GM23338 (cell line): ENCODE measurements at regions not wholly inside any gene's neighbourhood (a gene's known extent, or its start where the extent isn't known, plus 50 kb on each side); places are given as distances from the start of the nearest gene placed in this dataset.

ENCODE experiments used
- ATAC-seq: fragments of 200-7000 bp; cut with Tn5 transposase; 3 replicates; pipeline ENCODE4 v1.9.1; 2020
- DNase-seq: peaks from one replicate; pipeline ENCODE4 v3.0.0-alpha.2; 2015; ENCODE audit warnings: low spot score
- H2AFZ ChIP-seq: fragments of 200-600 bp; sonication (generic); 2 replicates; pipeline ENCODE4 v1.8.0; 2016; ENCODE audit warnings: antibody characterized with exemption, mild to moderate bottlenecking, moderate library complexity
- H3F3A ChIP-seq: fragments of 200-600 bp; sonication (generic); replicated peaks from 2 replicates; pipeline ENCODE4 v1.8.0; 2017; ENCODE audit warnings: antibody characterized with exemption, mixed run types, low read depth
- H3K27ac ChIP-seq: fragments of 200-600 bp; sonication (generic); 2 replicates; pipeline ENCODE4 v1.6.1; 2016; ENCODE audit warnings: low read depth
- H3K27me3 ChIP-seq: fragments of 200-600 bp; sonication (generic); 2 replicates; pipeline ENCODE4 v1.8.0; 2016; ENCODE audit warnings: mild to moderate bottlenecking, mixed run types, moderate library complexity; ENCODE audit not compliant: insufficient read depth
- H3K36me3 ChIP-seq: fragments of 200-600 bp; sonication (generic); 2 replicates; pipeline ENCODE4 v1.8.0; 2016; ENCODE audit warnings: mild to moderate bottlenecking; ENCODE audit not compliant: insufficient read depth
- H3K4me1 ChIP-seq: fragments of 200-600 bp; sonication (generic); 2 replicates; pipeline ENCODE4 v1.8.0; 2016; ENCODE audit warnings: mild to moderate bottlenecking, moderate library complexity; ENCODE audit not compliant: insufficient read depth
- H3K4me2 ChIP-seq: fragments of 200-600 bp; sonication (generic); 2 replicates; pipeline ENCODE4 v1.7.1; 2017; ENCODE audit warnings: mixed run types
- H3K4me3 ChIP-seq: fragments of 200-600 bp; sonication (generic); 2 replicates; pipeline ENCODE4 v1.6.1; 2016; ENCODE audit warnings: mixed run types
- H3K79me2 ChIP-seq: fragments of 200-600 bp; sonication (generic); replicated peaks from 2 replicates; pipeline ENCODE4 v1.8.0; 2017; ENCODE audit warnings: mild to moderate bottlenecking; ENCODE audit not compliant: insufficient read depth
- H3K9me2 ChIP-seq: fragments of 200-600 bp; sonication (generic); 2 replicates; pipeline ENCODE4 v1.8.0; 2017; ENCODE audit not compliant: insufficient read depth
- H4K20me1 ChIP-seq: fragments of 200-600 bp; sonication (generic); replicated peaks from 2 replicates; pipeline ENCODE4 v1.8.0; 2017; ENCODE audit warnings: mild to moderate bottlenecking; ENCODE audit not compliant: insufficient read depth
- H3K27ac Mint-ChIP-seq: 2 replicates; pipeline ENCODE4 v1.8.0; 2020; ENCODE audit warnings: inconsistent platforms, mild to moderate bottlenecking, moderate library complexity, mixed read lengths
- H3K27me3 Mint-ChIP-seq: 3 replicates; pipeline ENCODE4 v1.8.0; 2022; ENCODE audit warnings: low read depth, mild to moderate bottlenecking, moderate library complexity, mixed read lengths, inconsistent platforms; ENCODE audit not compliant: insufficient read depth, poor library complexity
- H3K36me3 Mint-ChIP-seq: 3 replicates; pipeline ENCODE4 v1.8.0; 2021; ENCODE audit warnings: low read depth, mild to moderate bottlenecking, inconsistent platforms, moderate library complexity, mixed read lengths
- H3K4me1 Mint-ChIP-seq: 3 replicates; pipeline ENCODE4 v1.8.0; 2020; ENCODE audit warnings: mild to moderate bottlenecking, inconsistent platforms, mixed read lengths
- H3K4me3 Mint-ChIP-seq: 3 replicates; pipeline ENCODE4 v1.8.0; 2021; ENCODE audit warnings: moderate library complexity, mild to moderate bottlenecking, inconsistent platforms, mixed read lengths
- H3K9me3 Mint-ChIP-seq: 3 replicates; pipeline ENCODE4 v1.8.0; 2020; ENCODE audit warnings: moderate library complexity, mild to moderate bottlenecking, inconsistent platforms, mixed read lengths
- CREB1 ChIP-seq: fragments of 250-450 bp; sonication (Bioruptor Pico); IDR thresholded peaks from 2 replicates; pipeline ENCODE4 v1.5.0; 2020; ENCODE audit warnings: low read depth, mild to moderate bottlenecking, moderate library complexity
- CTCF ChIP-seq, 2 experiments: fragments of 200-600 bp in 1 of 2; sonication (generic) in 1 of 2; conservative IDR thresholded peaks; 2 replicates each; pipeline versions ENCODE4 v1.5.1 to v1.6.1; 2016 to 2017; ENCODE audit warnings: antibody characterized with exemption in 2 of 2, low read depth in 2 of 2, mild to moderate bottlenecking in 2 of 2, moderate library complexity in 1 of 2
- EZH2 ChIP-seq: fragments of 200-600 bp; sonication (generic); IDR thresholded peaks from one replicate; pipeline ENCODE4 v1.8.0; 2017; ENCODE audit warnings: antibody characterized with exemption, mild to moderate bottlenecking, low read depth; ENCODE audit not compliant: unreplicated experiment
- EZH2phosphoT487 ChIP-seq: fragments of 200-600 bp; sonication (generic); IDR thresholded peaks from one replicate; pipeline ENCODE4 v1.8.1; 2018; ENCODE audit warnings: antibody characterized with exemption; ENCODE audit not compliant: unreplicated experiment
- JUNB ChIP-seq: IDR thresholded peaks from one replicate; pipeline ENCODE4 v1.6.1; 2016; ENCODE audit warnings: antibody characterized with exemption; ENCODE audit not compliant: unreplicated experiment
- NANOG ChIP-seq: IDR thresholded peaks from 2 replicates; pipeline ENCODE4 v1.6.1; 2016; ENCODE audit warnings: antibody characterized with exemption, borderline replicate concordance
- POLR2AphosphoS5 ChIP-seq: IDR thresholded peaks from 2 replicates; pipeline ENCODE4 v1.6.1; 2016; ENCODE audit warnings: antibody characterized with exemption, low read depth
- STAT1 ChIP-seq: IDR thresholded peaks from one replicate; pipeline ENCODE4 v1.6.1; 2016; ENCODE audit warnings: antibody characterized with exemption; ENCODE audit not compliant: unreplicated experiment
- ZNF114 ChIP-seq: fragments of 250-450 bp; sonication (Bioruptor Pico); IDR thresholded peaks from 2 replicates; pipeline ENCODE4 v1.5.0; 2020; ENCODE audit warnings: mild to moderate bottlenecking, moderate library complexity
- ZNF331 ChIP-seq: fragments of 250-450 bp; sonication (Bioruptor Pico); IDR thresholded peaks from 2 replicates; pipeline ENCODE4 v1.5.0; 2020; ENCODE audit warnings: low read depth, mild to moderate bottlenecking, moderate library complexity
- ZNF462 ChIP-seq: fragments of 250-450 bp; sonication (Bioruptor Pico); IDR thresholded peaks from 2 replicates; pipeline ENCODE4 v1.5.0; 2020; ENCODE audit warnings: mild to moderate bottlenecking, moderate library complexity
- TF ChIP-seq, protein P1 (sequence below): IDR thresholded peaks from 2 replicates; pipeline ENCODE4 v1.6.1; 2016; ENCODE audit warnings: antibody characterized with exemption
- TF ChIP-seq, protein P2 (sequence below): IDR thresholded peaks from one replicate; pipeline ENCODE4 v1.6.1; 2018; ENCODE audit warnings: antibody characterized with exemption; ENCODE audit not compliant: unreplicated experiment

GRCh38 chr9:109843641-109844040 lies 63.6 kb downstream of the PALM2AKAP2 start:
- H3K9me2 ChIP-seq = no peaks in the 10 kb centered on the region
- Mint-ChIP-seq H3K27ac (no peak overlapping the region), H3K36me3 (no peaks in the 10 kb centered on the region), H3K27me3 (no peaks in the 10 kb centered on the region), H3K4me3 (no peak overlapping the region), H3K4me1 (no peaks in the 10 kb centered on the region), H3K9me3 (peaks cover 3% of the 10 kb centered on the region; the same call in 1 of the 3 replicates)
- TF ChIP-seq NANOG (no peak), STAT1 (no peak), EZH2 (no peak), JUNB (no peak), EZH2phosphoT487 (no peak), CTCF (conservative IDR thresholded peaks at IDR 0.05; ENCODE audit: low read depth in 2 of 2) (no peak), ZNF331 (no peak), POLR2AphosphoS5 (no peak), CREB1 (CRISPR knock-in tag) (no peak), ZNF114 (CRISPR knock-in tag) (no peak), ZNF462 (CRISPR knock-in tag) (no peak)
- TF ChIP-seq, protein P1, sequence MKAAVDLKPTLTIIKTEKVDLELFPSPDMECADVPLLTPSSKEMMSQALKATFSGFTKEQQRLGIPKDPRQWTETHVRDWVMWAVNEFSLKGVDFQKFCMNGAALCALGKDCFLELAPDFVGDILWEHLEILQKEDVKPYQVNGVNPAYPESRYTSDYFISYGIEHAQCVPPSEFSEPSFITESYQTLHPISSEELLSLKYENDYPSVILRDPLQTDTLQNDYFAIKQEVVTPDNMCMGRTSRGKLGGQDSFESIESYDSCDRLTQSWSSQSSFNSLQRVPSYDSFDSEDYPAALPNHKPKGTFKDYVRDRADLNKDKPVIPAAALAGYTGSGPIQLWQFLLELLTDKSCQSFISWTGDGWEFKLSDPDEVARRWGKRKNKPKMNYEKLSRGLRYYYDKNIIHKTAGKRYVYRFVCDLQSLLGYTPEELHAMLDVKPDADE = no peak
- TF ChIP-seq, protein P2, sequence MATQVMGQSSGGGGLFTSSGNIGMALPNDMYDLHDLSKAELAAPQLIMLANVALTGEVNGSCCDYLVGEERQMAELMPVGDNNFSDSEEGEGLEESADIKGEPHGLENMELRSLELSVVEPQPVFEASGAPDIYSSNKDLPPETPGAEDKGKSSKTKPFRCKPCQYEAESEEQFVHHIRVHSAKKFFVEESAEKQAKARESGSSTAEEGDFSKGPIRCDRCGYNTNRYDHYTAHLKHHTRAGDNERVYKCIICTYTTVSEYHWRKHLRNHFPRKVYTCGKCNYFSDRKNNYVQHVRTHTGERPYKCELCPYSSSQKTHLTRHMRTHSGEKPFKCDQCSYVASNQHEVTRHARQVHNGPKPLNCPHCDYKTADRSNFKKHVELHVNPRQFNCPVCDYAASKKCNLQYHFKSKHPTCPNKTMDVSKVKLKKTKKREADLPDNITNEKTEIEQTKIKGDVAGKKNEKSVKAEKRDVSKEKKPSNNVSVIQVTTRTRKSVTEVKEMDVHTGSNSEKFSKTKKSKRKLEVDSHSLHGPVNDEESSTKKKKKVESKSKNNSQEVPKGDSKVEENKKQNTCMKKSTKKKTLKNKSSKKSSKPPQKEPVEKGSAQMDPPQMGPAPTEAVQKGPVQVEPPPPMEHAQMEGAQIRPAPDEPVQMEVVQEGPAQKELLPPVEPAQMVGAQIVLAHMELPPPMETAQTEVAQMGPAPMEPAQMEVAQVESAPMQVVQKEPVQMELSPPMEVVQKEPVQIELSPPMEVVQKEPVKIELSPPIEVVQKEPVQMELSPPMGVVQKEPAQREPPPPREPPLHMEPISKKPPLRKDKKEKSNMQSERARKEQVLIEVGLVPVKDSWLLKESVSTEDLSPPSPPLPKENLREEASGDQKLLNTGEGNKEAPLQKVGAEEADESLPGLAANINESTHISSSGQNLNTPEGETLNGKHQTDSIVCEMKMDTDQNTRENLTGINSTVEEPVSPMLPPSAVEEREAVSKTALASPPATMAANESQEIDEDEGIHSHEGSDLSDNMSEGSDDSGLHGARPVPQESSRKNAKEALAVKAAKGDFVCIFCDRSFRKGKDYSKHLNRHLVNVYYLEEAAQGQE = no peak
- H3K27me3 ChIP-seq = no peaks in the 10 kb centered on the region
- H3F3A ChIP-seq = no peaks in the 10 kb centered on the region
- no peaks in the 10 kb centered on the region for H3K4me1 ChIP-seq
- H3K4me2 ChIP-seq = no peak overlapping the region
- no peak overlapping the region for H3K4me3 ChIP-seq
- ATAC-seq (no peak), DNase-seq (no peak)
- no peaks in the 10 kb centered on the region for H3K36me3 ChIP-seq
- H4K20me1 ChIP-seq = no peaks in the 10 kb centered on the region
- no peaks in the 10 kb centered on the region for H3K79me2 ChIP-seq
- H3K27ac ChIP-seq = no peak overlapping the region
- no peak overlapping the region for H2AFZ ChIP-seq
